ENCODE measurements at regions not wholly inside any gene's neighbourhood (a gene's known extent, or its start where the extent isn't known, plus 50 kb on each side); places are given as distances from the start of the nearest gene placed in this dataset.

GRCh38 chr14:34219661-34220377 is 242.2 kb downstream of the SPTSSA start:
- no peak overlapping the region for H3K4me3 Mint-ChIP-seq
- peaks cover 12% of the 10 kb centered on the region for H3K4me1 Mint-ChIP-seq
- CTCF ChIA-PET: interaction anchor here (0.7 to 1.4 kb wide), 4 partner anchors 9 to 379 kb away, joined by 3 to 4 read pairs (median 3); no protein-coding TSS in a partner anchor
- H3K27me3 Mint-ChIP-seq: peaks cover 10% of the 10 kb centered on the region
- no peak overlapping the region for H3K27ac Mint-ChIP-seq
- no peak for DNase-seq
- no peaks in the 10 kb centered on the region for H3K36me3 Mint-ChIP-seq
- no peaks in the 10 kb centered on the region for H3K9me3 Mint-ChIP-seq

GRCh38 chr14:34218881-34219280 is 243.2 kb downstream of the SPTSSA start:
- Mint-ChIP-seq H3K27me3 (peaks cover 13% of the 10 kb centered on the region), H3K4me3 (no peak overlapping the region), H3K9me3 (peaks cover 2% of the 10 kb centered on the region), H3K4me1 (peaks cover 12% of the 10 kb centered on the region), H3K36me3 (no peaks in the 10 kb centered on the region), H3K27ac (no peak overlapping the region)
- CTCF ChIA-PET: interaction anchor here (0.7 to 1.1 kb wide), 3 partner anchors 9 to 378 kb away, joined by 3 read pairs; no protein-coding TSS in a partner anchor
- no peak for DNase-seq

GRCh38 chr14:34214961-34215360 is 247.1 kb downstream of the SPTSSA start:
- no peak overlapping the region for H3K4me3 Mint-ChIP-seq
- no peak overlapping the region for H3K27ac Mint-ChIP-seq
- peaks cover 3% of the 10 kb centered on the region for H3K4me1 Mint-ChIP-seq
- peaks cover 8% of the 10 kb centered on the region for H3K27me3 Mint-ChIP-seq
- DNase-seq: no peak
- H3K9me3 Mint-ChIP-seq: peaks cover 2% of the 10 kb centered on the region
- CTCF ChIA-PET: interaction anchor here (1.4 kb wide), 1 partner anchor 17 kb away, joined by 3 read pairs; no protein-coding TSS in a partner anchor
- H3K36me3 Mint-ChIP-seq: no peaks in the 10 kb centered on the region

DNA sequence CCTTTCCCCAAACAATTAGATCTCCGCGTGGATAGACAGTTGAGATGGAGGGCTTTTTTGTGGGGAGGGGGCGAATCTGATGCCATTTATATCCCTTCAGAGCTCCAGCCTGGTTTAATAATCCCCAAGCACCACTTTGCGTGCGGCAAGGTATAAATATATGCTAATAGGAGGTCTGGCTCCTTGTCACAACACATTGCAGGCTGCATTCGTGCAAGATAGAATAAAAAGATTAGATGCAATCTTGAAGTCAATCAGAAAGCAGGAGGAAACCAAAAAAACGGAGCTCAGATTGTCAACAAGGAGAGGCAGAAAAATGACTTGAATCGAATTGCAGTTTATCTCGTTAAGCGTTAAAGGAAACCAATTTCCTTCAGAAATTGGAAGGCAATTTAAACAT is 248.7 kb downstream of the SPTSSA start:
- Mint-ChIP-seq H3K4me3 (no peak overlapping the region), H3K4me1 (no peaks in the 10 kb centered on the region), H3K36me3 (no peaks in the 10 kb centered on the region), H3K9me3 (peaks cover 2% of the 10 kb centered on the region), H3K27ac (no peak overlapping the region), H3K27me3 (peaks cover 11% of the 10 kb centered on the region)
- CTCF ChIA-PET: interaction anchor here (1.2 kb wide), 1 partner anchor 420 kb away, joined by 3 read pairs; no protein-coding TSS in a partner anchor
- DNase-seq: no peak

DNA sequence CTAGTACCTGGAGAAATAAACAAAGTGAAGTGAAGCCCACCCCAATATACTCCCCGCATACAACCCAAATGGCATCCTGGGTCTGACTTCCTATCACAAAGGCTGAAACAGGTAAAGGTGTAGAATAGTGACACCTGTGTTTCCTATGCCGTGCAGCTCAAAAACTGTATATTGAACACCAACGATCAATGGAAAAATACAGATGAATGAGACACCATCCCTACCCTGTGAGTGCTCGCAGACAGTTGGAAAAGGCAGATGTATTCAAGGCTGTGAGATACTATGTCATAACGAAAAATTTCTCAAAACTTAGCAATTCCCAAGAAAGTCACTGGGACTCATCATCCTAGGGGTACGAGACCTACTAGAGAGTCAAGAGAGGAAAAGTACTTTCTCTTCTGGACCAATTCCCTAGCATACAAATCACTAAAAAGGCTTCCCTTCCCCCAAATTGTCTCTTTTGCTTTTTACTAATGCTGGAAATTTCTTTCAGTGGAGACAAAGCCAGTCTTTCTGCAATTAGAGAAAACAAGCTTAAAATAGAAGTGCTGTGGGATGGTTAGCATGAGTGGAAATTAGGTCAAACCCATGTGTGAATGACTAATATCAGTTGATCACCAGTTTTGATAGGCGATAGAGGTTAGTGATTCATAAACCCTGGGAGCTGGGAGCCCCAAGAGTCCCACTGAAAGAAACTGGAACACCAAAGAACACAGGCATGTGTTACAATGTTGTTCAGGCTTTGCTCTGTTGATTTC is 249.7 kb downstream of the SPTSSA start:
- H3K4me3 Mint-ChIP-seq: no peak overlapping the region
- H3K9me3 Mint-ChIP-seq: peaks cover 2% of the 10 kb centered on the region

DNA sequence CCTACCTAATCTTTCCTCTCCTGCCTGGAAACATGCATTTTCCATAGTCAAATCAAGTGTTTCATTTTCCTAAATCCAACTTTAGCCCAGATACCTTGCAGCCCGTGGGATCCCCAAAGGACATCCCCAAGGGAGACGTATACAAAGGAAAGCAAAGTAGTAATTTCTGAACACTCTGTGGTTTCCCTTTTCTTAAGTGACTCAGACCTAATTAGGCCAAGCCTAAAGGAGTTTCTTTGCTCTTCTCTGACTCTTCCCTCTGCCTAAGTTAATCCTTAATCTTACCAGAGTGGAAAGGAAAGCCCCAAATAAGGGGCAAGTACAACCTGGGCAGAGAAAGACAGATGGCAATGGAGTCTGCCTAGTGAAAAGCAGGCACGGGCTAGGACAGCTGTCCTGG is 250.3 kb downstream of the SPTSSA start:
- Mint-ChIP-seq H3K27me3 (peaks cover 11% of the 10 kb centered on the region), H3K4me1 (no peaks in the 10 kb centered on the region), H3K4me3 (no peak overlapping the region), H3K9me3 (peaks cover 2% of the 10 kb centered on the region), H3K27ac (no peak overlapping the region), H3K36me3 (no peaks in the 10 kb centered on the region)
- CTCF ChIA-PET: no interaction called here
- DNase-seq: no peak

More for the DNA sequence above, 249.7 kb downstream of the SPTSSA start:
- Mint-ChIP-seq H3K36me3 (no peaks in the 10 kb centered on the region), H3K4me1 (no peaks in the 10 kb centered on the region), H3K27me3 (peaks cover 11% of the 10 kb centered on the region), H3K27ac (no peak overlapping the region)
- no peak for DNase-seq
- CTCF ChIA-PET: interaction anchor here (1.1 kb wide), 1 partner anchor 16 kb away, joined by 3 read pairs; no protein-coding TSS in a partner anchor

GRCh38 chr14:34208532-34208931 is 253.5 kb downstream of the SPTSSA start:
- no peaks in the 10 kb centered on the region for H3K4me1 Mint-ChIP-seq
- H3K36me3 Mint-ChIP-seq: no peaks in the 10 kb centered on the region
- H3K4me3 Mint-ChIP-seq: no peak overlapping the region
- CTCF ChIA-PET: interaction anchor here (0.8 kb wide), 1 partner anchor 20 kb away, joined by 3 read pairs; no protein-coding TSS in a partner anchor
- no peak for DNase-seq
- peaks cover 11% of the 10 kb centered on the region for H3K27me3 Mint-ChIP-seq
- H3K9me3 Mint-ChIP-seq: peaks cover 9% of the 10 kb centered on the region
- H3K27ac Mint-ChIP-seq: no peak overlapping the region

GRCh38 chr14:34205799-34206198 is 254.9 kb upstream of the EGLN3 start:
- CTCF ChIA-PET: no interaction called here
- Mint-ChIP-seq H3K9me3 (peaks cover 9% of the 10 kb centered on the region), H3K27me3 (peaks cover 7% of the 10 kb centered on the region), H3K27ac (no peak overlapping the region), H3K4me1 (no peaks in the 10 kb centered on the region), H3K36me3 (no peaks in the 10 kb centered on the region), H3K4me3 (no peak overlapping the region)
- DNase-seq: no peak

DNA sequence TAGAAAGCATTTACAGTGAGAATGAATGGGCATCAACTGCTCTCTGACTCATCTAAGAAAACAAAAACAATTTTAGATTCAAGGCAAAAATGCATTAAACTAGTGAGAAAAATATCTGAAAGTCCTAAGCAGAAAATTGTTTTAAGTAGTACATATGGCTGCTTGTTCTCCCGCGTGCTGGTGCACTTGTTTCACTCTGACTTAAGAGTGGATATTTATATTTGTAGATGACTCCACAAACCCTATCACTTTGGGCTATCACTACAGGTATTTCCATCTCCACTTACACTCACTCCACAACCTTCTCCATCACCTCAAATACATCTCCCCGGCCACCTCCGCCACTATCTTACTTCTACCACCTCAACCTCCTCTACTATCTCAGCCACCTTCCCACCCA is 253.9 kb upstream of the EGLN3 start:
- Mint-ChIP-seq H3K27me3 (peaks cover 7% of the 10 kb centered on the region), H3K4me1 (peaks cover under 1% of the 10 kb centered on the region), H3K27ac (no peak overlapping the region), H3K9me3 (peaks cover 9% of the 10 kb centered on the region), H3K4me3 (no peak overlapping the region), H3K36me3 (no peaks in the 10 kb centered on the region)
- CTCF ChIA-PET: no interaction called here
- DNase-seq: no peak

DNA sequence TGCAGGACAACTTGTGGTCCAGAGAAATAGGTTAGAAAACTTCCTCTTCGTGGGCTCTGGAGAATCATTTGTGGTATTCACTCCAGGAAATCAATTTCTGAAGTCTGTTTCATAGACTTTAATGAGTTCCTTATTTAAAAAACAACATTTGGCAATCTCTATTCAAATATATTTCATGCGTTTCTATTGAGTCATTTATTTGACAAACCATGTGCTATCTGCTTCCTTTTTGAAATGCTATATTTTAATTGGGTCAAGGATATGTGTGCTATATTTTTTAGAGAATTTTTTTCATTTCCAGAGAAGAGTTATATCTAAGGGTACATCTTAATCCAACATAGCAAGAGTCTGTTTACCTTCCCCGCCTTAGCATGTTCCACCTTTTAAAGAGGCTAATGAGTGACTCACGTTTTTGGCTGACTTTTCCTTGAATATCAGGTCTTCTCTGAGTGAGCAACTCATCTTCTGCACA is 252.4 kb upstream of the EGLN3 start:
- H3K9me3 Mint-ChIP-seq: peaks cover 9% of the 10 kb centered on the region
- H3K27me3 Mint-ChIP-seq: peaks cover 7% of the 10 kb centered on the region
- H3K4me3 Mint-ChIP-seq: no peak overlapping the region
- no peak overlapping the region for H3K27ac Mint-ChIP-seq
- no peak for DNase-seq
- CTCF ChIA-PET: no interaction called here
- H3K4me1 Mint-ChIP-seq: peaks cover 6% of the 10 kb centered on the region
- H3K36me3 Mint-ChIP-seq: no peaks in the 10 kb centered on the region

DNA sequence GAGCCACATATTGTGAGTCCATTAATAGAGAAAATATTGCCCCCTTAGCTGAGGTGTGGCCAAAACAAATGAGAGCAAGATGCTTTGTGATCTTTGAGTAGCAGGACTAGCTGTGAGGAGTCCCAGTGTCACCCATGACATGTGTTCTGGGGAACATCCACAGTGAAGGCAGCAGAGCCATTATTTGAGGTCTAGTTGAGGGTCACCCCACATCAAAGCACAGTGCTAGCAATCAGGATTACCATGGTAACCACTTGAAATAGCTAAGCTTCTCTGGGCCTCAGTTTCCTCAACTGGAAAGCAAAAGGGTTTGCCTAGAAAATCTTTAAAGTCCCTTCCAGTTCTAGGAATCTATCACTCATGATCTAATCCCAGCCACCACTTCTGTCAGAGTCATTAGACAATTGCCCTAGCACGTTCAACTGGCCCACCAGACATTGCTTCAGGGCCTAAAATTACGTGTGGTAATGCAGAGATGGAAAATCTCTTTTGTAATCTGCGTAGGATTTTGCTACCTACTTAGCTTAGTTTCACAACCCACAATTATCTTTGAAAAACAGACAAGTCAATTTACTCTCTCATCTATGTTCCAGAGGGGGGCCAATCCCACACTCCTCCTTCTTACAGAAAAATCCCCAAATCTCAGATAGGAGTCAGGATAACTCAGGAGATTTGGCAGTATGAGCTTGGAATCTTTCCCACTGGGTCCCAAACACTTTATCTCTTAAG is 251.2 kb upstream of the EGLN3 start:
- Mint-ChIP-seq H3K27ac (no peak overlapping the region), H3K27me3 (peaks cover 7% of the 10 kb centered on the region), H3K4me1 (peaks cover 6% of the 10 kb centered on the region), H3K4me3 (no peak overlapping the region), H3K9me3 (peaks cover 9% of the 10 kb centered on the region), H3K36me3 (no peaks in the 10 kb centered on the region)
- no peak for DNase-seq
- CTCF ChIA-PET: no interaction called here

GRCh38 chr14:34199585-34199984 is 248.7 kb upstream of the EGLN3 start:
- CTCF ChIA-PET: no interaction called here
- H3K4me1 Mint-ChIP-seq: peaks cover 6% of the 10 kb centered on the region
- H3K4me3 Mint-ChIP-seq: no peak overlapping the region
- H3K27ac Mint-ChIP-seq: no peak overlapping the region
- peaks cover 4% of the 10 kb centered on the region for H3K27me3 Mint-ChIP-seq
- H3K36me3 Mint-ChIP-seq: no peaks in the 10 kb centered on the region
- no peak for DNase-seq
- peaks cover 1% of the 10 kb centered on the region for H3K9me3 Mint-ChIP-seq

GRCh38 chr14:34198096-34198495 is 247.2 kb upstream of the EGLN3 start:
- DNase-seq: no peak
- CTCF ChIA-PET: interaction anchor here (1.1 to 1.4 kb wide), 2 partner anchors 17 to 356 kb away, joined by 3 read pairs; no protein-coding TSS in a partner anchor
- Mint-ChIP-seq H3K4me1 (peaks cover 6% of the 10 kb centered on the region), H3K4me3 (no peak overlapping the region), H3K27ac (no peak overlapping the region), H3K27me3 (peaks cover 4% of the 10 kb centered on the region), H3K36me3 (no peaks in the 10 kb centered on the region), H3K9me3 (no peaks in the 10 kb centered on the region)

DNA sequence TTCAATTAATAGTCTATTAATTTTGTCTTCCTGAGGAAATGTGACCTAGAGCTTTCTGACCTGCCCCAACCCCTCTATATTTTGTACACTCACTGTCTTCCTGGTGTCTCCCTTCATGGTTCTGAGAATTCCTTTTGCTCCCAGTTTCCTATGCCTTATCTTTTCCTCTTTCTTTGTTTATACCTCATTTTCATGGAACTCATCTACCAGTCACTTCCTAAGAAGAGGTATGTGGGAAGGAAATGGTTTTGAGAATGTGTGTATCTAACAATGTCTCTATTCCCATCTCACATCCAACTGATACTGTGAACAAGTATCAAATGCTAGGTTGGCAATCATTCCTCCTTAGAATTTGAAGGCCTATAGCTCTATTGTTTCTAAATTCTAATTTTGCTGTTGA is 245.1 kb upstream of the EGLN3 start:
- no peak overlapping the region for H3K27ac Mint-ChIP-seq
- CTCF ChIA-PET: no interaction called here
- H3K9me3 Mint-ChIP-seq: no peaks in the 10 kb centered on the region
- H3K36me3 Mint-ChIP-seq: no peaks in the 10 kb centered on the region
- DNase-seq: no peak
- peaks cover 8% of the 10 kb centered on the region for H3K27me3 Mint-ChIP-seq
- peaks cover 6% of the 10 kb centered on the region for H3K4me1 Mint-ChIP-seq
- H3K4me3 Mint-ChIP-seq: no peak overlapping the region

Data from activated naive CD4-positive, alpha-beta T cell treated with anti-CD3 and anti-CD28 coated beads, Interleukin-2, amount 10 ng/mL, durations not matched to agents 7 days and 5 days (primary cell).